K562 (cell line): ENCODE measurements at regions not wholly inside any gene's neighbourhood (a gene's known extent, or its start where the extent isn't known, plus 50 kb on each side); places are given as distances from the start of the nearest gene placed in this dataset.

ENCODE experiments used
- ATAC-seq: fragments of 200-7000 bp; cut with Tn5 transposase; 3 replicates; pipeline ENCODE4 v1.9.1; 2020; ENCODE audit warnings: moderate library complexity
- BruUV-seq: library from RNA; stranded (reverse); fragments of 400-500 nt; replicated peaks from 2 replicates; lab custom pipeline; 2021; lab: Mats Ljungman, UMichigan
- CTCF ChIA-PET: fragments of 300-600 bp; formaldehyde crosslinking; extraction: SDS; loops from one replicate; lab custom pipeline; 2021; ENCODE audit warnings: low intra/inter-chr PET ratio; lab: Yijun Ruan, JAX
- POLR2A ChIA-PET: fragments of 300-600, 350-650 bp; sonication (Branson Sonifier 250); formaldehyde crosslinking; extraction: SDS; loops from one replicate; lab custom pipeline; 2021; ENCODE audit warnings: antibody characterized with exemption, inconsistent platforms; lab: Yijun Ruan, JAX
- DNase-seq, 4 experiments: peaks; one replicate each; pipeline versions ENCODE4 v3.0.0 to v3.0.0-alpha.2; 2011 to 2018; ENCODE audit warnings: low spot score in 3 of 4, mixed read lengths in 3 of 4; ENCODE audit errors: extremely low read depth in 1 of 4
- FAIRE-seq: peaks from 2 replicates; lab custom pipeline; 2011; peaks lifted over from hg19 to GRCh38; lab: Jason Lieb, UNC
- H2AFZ ChIP-seq: 2 replicates; pipeline ENCODE4 v1.6.0; 2011; ENCODE audit warnings: low read depth, low read length, control low read depth, inconsistent platforms
- H3K27ac ChIP-seq: fragments of 200-600 bp; 3 replicates; pipeline ENCODE4 v1.8.0; 2011; ENCODE audit warnings: low read depth, mild to moderate bottlenecking, control low read depth, inconsistent platforms, low read length, moderate library complexity, mixed read lengths; ENCODE audit errors: extremely low read depth
- H3K27me3 ChIP-seq, 2 experiments: fragments of 300-600 bp in 1 of 2; 2 replicates in 1 of 2; 3 replicates in 1 of 2; pipeline versions ENCODE4 v1.6.0 to v1.8.0; 2011; ENCODE audit warnings: inconsistent platforms in 2 of 2, low read length in 2 of 2, mild to moderate bottlenecking in 1 of 2, mixed read lengths in 1 of 2, moderate library complexity in 1 of 2; ENCODE audit not compliant: control insufficient read depth in 2 of 2, insufficient read depth in 2 of 2
- H3K36me3 ChIP-seq: fragments of 300-600 bp; 3 replicates; pipeline ENCODE4 v1.8.0; 2011; ENCODE audit warnings: mild to moderate bottlenecking, low read length, inconsistent platforms; ENCODE audit not compliant: control insufficient read depth, insufficient read depth
- H3K4me1 ChIP-seq, 2 experiments: fragments of 200-600 bp in 1 of 2; replicated peaks in 1 of 2; 2 replicates in 1 of 2; 3 replicates in 1 of 2; pipeline versions ENCODE4 v1.5.1 to v1.8.0; 2011; ENCODE audit warnings: inconsistent platforms in 2 of 2, low read length in 2 of 2, mild to moderate bottlenecking in 1 of 2, mixed read lengths in 1 of 2, moderate library complexity in 1 of 2; ENCODE audit not compliant: control insufficient read depth in 2 of 2, insufficient read depth in 2 of 2
- H3K4me2 ChIP-seq: 2 replicates; pipeline ENCODE4 v1.6.1; 2011; ENCODE audit warnings: low read length, control low read depth, inconsistent platforms, mixed read lengths; ENCODE audit not compliant: insufficient read depth
- H3K4me3 ChIP-seq: fragments of 200-600 bp; sonication (generic), shearing (Covaris generic); 2 replicates; pipeline ENCODE4 v1.5.1; 2016; ENCODE audit warnings: control low read depth, inconsistent platforms
- H3K79me2 ChIP-seq: fragments of 200-600 bp; 3 replicates; pipeline ENCODE4 v1.8.0; 2011; ENCODE audit warnings: low read length, inconsistent platforms; ENCODE audit not compliant: control insufficient read depth, insufficient read depth
- H3K9ac ChIP-seq, 2 experiments: 2 replicates each; pipeline versions ENCODE4 v1.6.0 to v1.6.1; 2011; ENCODE audit warnings: low read depth in 2 of 2, low read length in 2 of 2, control low read depth in 1 of 2, inconsistent platforms in 1 of 2, mild to moderate bottlenecking in 1 of 2, mixed read lengths in 1 of 2; ENCODE audit not compliant: insufficient read depth in 1 of 2
- H3K9me1 ChIP-seq: one replicate; pipeline ENCODE4 v1.6.0; 2011; ENCODE audit warnings: inconsistent platforms, mild to moderate bottlenecking, low read length, moderate library complexity; ENCODE audit not compliant: control insufficient read depth, insufficient read depth
- H3K9me3 ChIP-seq: replicated peaks from 2 replicates; pipeline ENCODE4 v1.5.1; 2011; ENCODE audit warnings: low read depth, low read length, inconsistent platforms; ENCODE audit not compliant: control insufficient read depth, insufficient read depth
- H4K20me1 ChIP-seq: replicated peaks from 2 replicates; pipeline ENCODE4 v1.6.1; 2011; ENCODE audit warnings: low read length, inconsistent platforms, mixed read lengths; ENCODE audit not compliant: control insufficient read depth, insufficient read depth
- CAMTA2 ChIP-seq: fragments of 250-450 bp; sonication (Bioruptor Pico); conservative IDR thresholded peaks from 2 replicates; pipeline ENCODE4 v1.5.1; 2022
- EGR1 ChIP-seq: fragments of 450-650 bp; conservative IDR thresholded peaks from 2 replicates; pipeline ENCODE4 v1.6.1; 2017; ENCODE audit warnings: mild to moderate bottlenecking
- ELF1 ChIP-seq: fragments of 200-800 bp; sonication (Bioruptor generic); IDR thresholded peaks from 2 replicates; pipeline ENCODE4 v1.6.1; 2016; ENCODE audit warnings: missing genetic modification characterization, missing compliant biosample characterization
- FOXJ3 ChIP-seq: sonication (generic); formaldehyde crosslinking; IDR thresholded peaks from 2 replicates; pipeline ENCODE4 v1.4.0; 2020; ENCODE audit warnings: mild to moderate bottlenecking, missing genetic modification reagents
- KLF1 ChIP-seq: fragments of 450-650 bp; IDR thresholded peaks from 2 replicates; pipeline ENCODE4 v1.6.1; 2016; ENCODE audit warnings: missing genetic modification characterization, missing compliant biosample characterization
- SAFB2 ChIP-seq: fragments of 200-400 bp; formaldehyde crosslinking; IDR thresholded peaks from 2 replicates; pipeline ENCODE4 v1.6.1; 2018; ENCODE audit warnings: borderline replicate concordance, low read length, low read depth, moderate library complexity; ENCODE audit not compliant: severe bottlenecking
- SMAD1 ChIP-seq: fragments of 150-350 bp; IDR thresholded peaks from 2 replicates; pipeline ENCODE4 v1.6.1; 2014; ENCODE audit warnings: low read length, low read depth; ENCODE audit not compliant: partially characterized antibody
- SNRNP70 ChIP-seq: fragments of 200-400 bp; formaldehyde crosslinking; optimal IDR thresholded peaks from 2 replicates; pipeline ENCODE3; 2017; ENCODE audit warnings: low read depth, low read length
- SRSF1 ChIP-seq: fragments of 200-400 bp; formaldehyde crosslinking; IDR thresholded peaks from 2 replicates; pipeline ENCODE4 v1.6.1; 2017; ENCODE audit warnings: mild to moderate bottlenecking, low read depth, low read length, moderate library complexity
- TOE1 ChIP-seq, 2 experiments: fragments of 450-650 bp in 1 of 2; sonication (generic) in 1 of 2; formaldehyde crosslinking in 1 of 2; IDR thresholded peaks; 2 replicates each; pipeline versions ENCODE4 v1.7.1 to v1.8.0; 2016 to 2022; ENCODE audit warnings: borderline replicate concordance in 2 of 2, mild to moderate bottlenecking in 2 of 2, antibody characterized with exemption in 1 of 2, inconsistent platforms in 1 of 2, low read depth in 1 of 2, missing genetic modification reagents in 1 of 2, moderate library complexity in 1 of 2
- YY1 ChIP-seq, 3 experiments: IDR thresholded peaks; 2 replicates each; pipeline ENCODE4 v1.6.1; 2011; ENCODE audit warnings: low read length in 2 of 3, mild to moderate bottlenecking in 2 of 3, moderate library complexity in 2 of 3, borderline replicate concordance in 1 of 3, control low read depth in 1 of 3, low read depth in 1 of 3; ENCODE audit not compliant: insufficient read depth in 3 of 3, insufficient replicate concordance in 2 of 3, control insufficient read depth in 1 of 3, insufficient read length in 1 of 3; ENCODE audit errors: extremely low read depth in 1 of 3
- ZNF133 ChIP-seq: fragments of 250-450 bp; sonication (Bioruptor Pico); IDR thresholded peaks from 2 replicates; pipeline ENCODE4 v1.4.0; 2020; ENCODE audit warnings: mild to moderate bottlenecking
- ZNF197 ChIP-seq: fragments of 200-800 bp; sonication (Bioruptor generic); IDR thresholded peaks from 2 replicates; pipeline ENCODE4 v1.6.1; 2016; ENCODE audit warnings: low read depth, missing genetic modification characterization, missing compliant biosample characterization
- ZNF212 ChIP-seq: fragments of 450-650 bp; formaldehyde crosslinking; IDR thresholded peaks from 2 replicates; pipeline ENCODE4 v1.4.0; 2020; ENCODE audit warnings: mild to moderate bottlenecking
- ZNF354B ChIP-seq: fragments of 250-450 bp; sonication (Bioruptor Pico); IDR thresholded peaks from 2 replicates; pipeline ENCODE4 v1.4.0; 2020
- ZNF586 ChIP-seq: fragments of 450-650 bp; formaldehyde crosslinking; conservative IDR thresholded peaks from 2 replicates; pipeline ENCODE4 v1.4.0; 2020; ENCODE audit warnings: mild to moderate bottlenecking, moderate library complexity
- ZNF780A ChIP-seq: fragments of 250-450 bp; sonication (Bioruptor Pico); IDR thresholded peaks from 2 replicates; pipeline ENCODE4 v1.5.0; 2021; ENCODE audit warnings: mild to moderate bottlenecking
- WGBS: fragments of 100-300 bp; shearing (Covaris generic); methylation state at CpG from one replicate; pipeline ENCODE4 v1.1.6; 2016; ENCODE audit warnings: low coverage, mixed read lengths; ENCODE audit not compliant: insufficient coverage; ENCODE audit errors: missing lambda C conversion rate; 5-methylcytosine and 5-hydroxymethylcytosine counted together
- in situ Hi-C: fragments of 300-500 bp; cut with MboI; formaldehyde crosslinking; loops from 4 replicates; pipeline ENCODE4 v1.15.0; 2018; ENCODE audit warnings: inconsistent platforms, mixed read lengths
- intact Hi-C: fragments of 100-400 bp; cut with micrococcal nuclease; formaldehyde crosslinking; loops from 2 replicates; pipeline ENCODE4 v1.14.2; 2022
- TF ChIP-seq, protein P1 (sequence below), 2 experiments: fragments of 250-450 bp in 1 of 2; fragments of 450-650 bp in 1 of 2; sonication (Bioruptor Pico) in 1 of 2; IDR thresholded peaks; 2 replicates each; pipeline versions ENCODE4 v1.6.1 to v1.8.0; 2016 to 2021; ENCODE audit warnings: mild to moderate bottlenecking in 2 of 2, moderate library complexity in 2 of 2, missing compliant biosample characterization in 1 of 2, missing genetic modification characterization in 1 of 2
- TF ChIP-seq, protein P2 (sequence below): IDR thresholded peaks from 2 replicates; pipeline ENCODE4 v1.6.1; 2011; ENCODE audit not compliant: insufficient read length; ENCODE audit errors: extremely low read depth
- TF ChIP-seq, protein P3 (sequence below): fragments of 450-650 bp; IDR thresholded peaks from 2 replicates; pipeline ENCODE4 v1.6.1; 2016; ENCODE audit warnings: borderline replicate concordance

DNA sequence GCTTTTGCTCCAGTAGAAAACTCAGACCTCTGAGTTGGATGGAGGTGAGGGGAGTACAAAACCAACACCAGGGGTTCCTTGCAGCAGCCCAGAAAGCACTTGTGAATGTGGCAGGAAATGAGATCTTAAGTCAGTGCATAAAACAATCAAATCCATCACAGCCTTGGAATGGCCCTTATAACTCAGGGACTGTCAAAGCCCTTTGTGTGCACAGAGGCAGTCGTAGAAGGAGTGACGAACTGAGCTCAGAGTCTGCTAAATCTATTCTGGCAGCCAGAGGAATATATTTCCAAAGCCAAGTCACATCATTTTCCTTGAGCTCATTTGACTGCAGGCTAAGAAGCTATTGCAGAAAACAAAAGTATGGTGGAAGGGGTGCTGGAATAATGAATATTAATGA lies 676.6 kb downstream of the DHX35 start (continued):
- TF ChIP-seq SMAD1: no peak
- no peak for TF ChIP-seq ELF1
- TF ChIP-seq, protein P1, sequence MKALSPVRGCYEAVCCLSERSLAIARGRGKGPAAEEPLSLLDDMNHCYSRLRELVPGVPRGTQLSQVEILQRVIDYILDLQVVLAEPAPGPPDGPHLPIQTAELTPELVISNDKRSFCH (CRISPR knock-in tag; IDR thresholded peaks at IDR 0.05): no peak
- TF ChIP-seq, protein P1 (tag; IDR thresholded peaks at IDR 0.05): no peak
- no peak for TF ChIP-seq TOE1 (IDR thresholded peaks at IDR 0.05; ENCODE audit: borderline replicate concordance)
- TF ChIP-seq TOE1 (CRISPR knock-in tag; IDR thresholded peaks at IDR 0.05; ENCODE audit: borderline replicate concordance, low read depth): no peak
- TF ChIP-seq YY1 (IDR thresholded peaks at IDR 0.05; ENCODE audit: borderline replicate concordance in 1 of 3, control insufficient read depth in 1 of 3, extremely low read depth in 1 of 3, insufficient read depth in 3 of 3, insufficient read length in 1 of 3, insufficient replicate concordance in 2 of 3, low read depth in 1 of 3, low read length in 2 of 3): no peak
- TF ChIP-seq CAMTA2 (CRISPR knock-in tag): no peak
- TF ChIP-seq EGR1: no peak
- no peak for TF ChIP-seq KLF1
- no peak for TF ChIP-seq ZNF133 (CRISPR knock-in tag)

DNA sequence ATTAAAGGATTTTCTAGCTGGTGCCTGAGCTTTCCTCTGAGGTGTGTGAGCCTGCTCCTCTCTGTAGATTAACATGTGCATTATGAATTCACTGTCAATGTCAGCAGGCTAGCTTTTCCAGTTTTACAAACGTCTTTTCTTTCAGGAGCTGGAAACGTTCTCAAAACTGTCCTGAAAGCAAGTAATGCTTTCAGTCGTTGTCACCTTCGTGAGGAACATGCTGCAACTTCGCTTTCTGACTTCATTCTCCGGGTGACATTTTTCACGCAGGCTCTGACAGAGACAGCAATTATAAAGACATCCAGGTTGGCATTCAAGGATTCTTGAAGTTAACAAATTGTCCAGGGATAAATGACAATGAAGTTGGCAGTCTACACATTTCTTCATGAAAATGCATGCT lies 671.5 kb downstream of the DHX35 start:
- Histone ChIP-seq H3K79me2 (no peaks in the 10 kb centered on the region), H3K27ac (no peak overlapping the region), H3K4me3 (no peak overlapping the region), H4K20me1 (no peaks in the 10 kb centered on the region), H3K9me1 (no peaks in the 10 kb centered on the region), H3K27me3 (no peaks in the 10 kb centered on the region), H3K4me1 (no peaks in the 10 kb centered on the region), H3K4me2 (no peak overlapping the region), H2AFZ (no peak overlapping the region), H3K9me3 (0 out of 2 replicates have a peak, but pooled peaks cover 1% of the 10 kb centered on the region), H3K9ac (no peak overlapping the region), H3K36me3 (no peaks in the 10 kb centered on the region)
- BruUV-seq: no TSS peak
- 1% methylated on average over 7 of the region's 7 CpGs for WGBS
- in situ Hi-C loops (no loop called here), intact Hi-C loops (no loop called here)
- POLR2A ChIA-PET: no interaction called here
- FAIRE-seq (no peak), ATAC-seq (no peak), DNase-seq (no peak)
- CTCF ChIA-PET: no interaction called here
- TF ChIP-seq SAFB2: no peak
- TF ChIP-seq, protein P2, sequence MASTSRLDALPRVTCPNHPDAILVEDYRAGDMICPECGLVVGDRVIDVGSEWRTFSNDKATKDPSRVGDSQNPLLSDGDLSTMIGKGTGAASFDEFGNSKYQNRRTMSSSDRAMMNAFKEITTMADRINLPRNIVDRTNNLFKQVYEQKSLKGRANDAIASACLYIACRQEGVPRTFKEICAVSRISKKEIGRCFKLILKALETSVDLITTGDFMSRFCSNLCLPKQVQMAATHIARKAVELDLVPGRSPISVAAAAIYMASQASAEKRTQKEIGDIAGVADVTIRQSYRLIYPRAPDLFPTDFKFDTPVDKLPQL: no peak
- TF ChIP-seq ZNF212: no peak
- TF ChIP-seq ZNF586 (CRISPR knock-in tag): no peak
- TF ChIP-seq ZNF780A (CRISPR knock-in tag): no peak
- TF ChIP-seq SNRNP70: no peak
- TF ChIP-seq SRSF1: no peak
- TF ChIP-seq, protein P3, sequence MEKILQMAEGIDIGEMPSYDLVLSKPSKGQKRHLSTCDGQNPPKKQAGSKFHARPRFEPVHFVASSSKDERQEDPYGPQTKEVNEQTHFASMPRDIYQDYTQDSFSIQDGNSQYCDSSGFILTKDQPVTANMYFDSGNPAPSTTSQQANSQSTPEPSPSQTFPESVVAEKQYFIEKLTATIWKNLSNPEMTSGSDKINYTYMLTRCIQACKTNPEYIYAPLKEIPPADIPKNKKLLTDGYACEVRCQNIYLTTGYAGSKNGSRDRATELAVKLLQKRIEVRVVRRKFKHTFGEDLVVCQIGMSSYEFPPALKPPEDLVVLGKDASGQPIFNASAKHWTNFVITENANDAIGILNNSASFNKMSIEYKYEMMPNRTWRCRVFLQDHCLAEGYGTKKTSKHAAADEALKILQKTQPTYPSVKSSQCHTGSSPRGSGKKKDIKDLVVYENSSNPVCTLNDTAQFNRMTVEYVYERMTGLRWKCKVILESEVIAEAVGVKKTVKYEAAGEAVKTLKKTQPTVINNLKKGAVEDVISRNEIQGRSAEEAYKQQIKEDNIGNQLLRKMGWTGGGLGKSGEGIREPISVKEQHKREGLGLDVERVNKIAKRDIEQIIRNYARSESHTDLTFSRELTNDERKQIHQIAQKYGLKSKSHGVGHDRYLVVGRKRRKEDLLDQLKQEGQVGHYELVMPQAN: no peak
- TF ChIP-seq FOXJ3: no peak
- no peak for TF ChIP-seq ZNF354B (CRISPR knock-in tag)
- no peak for TF ChIP-seq ZNF197 (CRISPR knock-in tag)
